Fibroblast of lung (primary cell): ENCODE measurements at regions not wholly inside any gene's neighbourhood (a gene's known extent, or its start where the extent isn't known, plus 50 kb on each side); places are given as distances from the start of the nearest gene placed in this dataset.

ENCODE experiments used
- DNase-seq, 2 donors: peaks; one replicate each; pipeline versions ENCODE4 v3.0.0 to v3.0.0-alpha.2; 2010; ENCODE audit warnings: low read depth in 2 of 2
- H2AFZ ChIP-seq: 2 replicates; pipeline ENCODE4 v1.5.1; 2012; ENCODE audit warnings: low read length, control low read depth, inconsistent platforms
- H3K27ac ChIP-seq: 2 replicates; pipeline ENCODE4 v1.5.1; 2011; ENCODE audit warnings: low read length, control low read depth; ENCODE audit not compliant: insufficient read depth
- H3K27me3 ChIP-seq: 2 replicates; pipeline ENCODE4 v1.5.1; 2011; ENCODE audit warnings: mild to moderate bottlenecking, low read length; ENCODE audit not compliant: control insufficient read depth, insufficient read depth
- H3K36me3 ChIP-seq: 2 replicates; pipeline ENCODE4 v1.5.1; 2011; ENCODE audit warnings: low read length; ENCODE audit not compliant: control insufficient read depth, insufficient read depth
- H3K4me1 ChIP-seq: 2 replicates; pipeline ENCODE4 v1.5.1; 2011; ENCODE audit warnings: low read length; ENCODE audit not compliant: control insufficient read depth, insufficient read depth; ENCODE audit errors: extremely low read depth
- H3K4me2 ChIP-seq: 2 replicates; pipeline ENCODE4 v1.5.1; 2011; ENCODE audit warnings: low read length, control low read depth; ENCODE audit not compliant: insufficient read depth; ENCODE audit errors: extremely low read depth
- H3K4me3 ChIP-seq, 4 experiments: fragments of 200-600 bp in 1 of 4; sonication (generic) in 1 of 4; replicated peaks in 1 of 4; 2 replicates each; pipeline ENCODE4 v1.5.1; 2011 to 2016; ENCODE audit warnings: low read length in 4 of 4, low read depth in 3 of 4, mild to moderate bottlenecking in 3 of 4, control low read depth in 2 of 4, inconsistent platforms in 1 of 4, mixed read lengths in 1 of 4; ENCODE audit not compliant: insufficient read depth in 1 of 4; ENCODE audit errors: control extremely low read depth in 1 of 4
- H3K79me2 ChIP-seq: 2 replicates; pipeline ENCODE4 v1.5.1; 2012; ENCODE audit warnings: mild to moderate bottlenecking, low read length, inconsistent platforms; ENCODE audit not compliant: control insufficient read depth, insufficient read depth
- H3K9ac ChIP-seq: 2 replicates; pipeline ENCODE4 v1.5.1; 2011; ENCODE audit warnings: mild to moderate bottlenecking, low read length, control low read depth; ENCODE audit not compliant: insufficient read depth
- H3K9me3 ChIP-seq: 2 replicates; pipeline ENCODE4 v1.5.1; 2012; ENCODE audit warnings: low read depth, low read length; ENCODE audit not compliant: control insufficient read depth, insufficient read depth
- H4K20me1 ChIP-seq: 2 replicates; pipeline ENCODE4 v1.5.1; 2011; ENCODE audit warnings: low read length; ENCODE audit not compliant: control insufficient read depth, insufficient read depth; ENCODE audit errors: extremely low read depth
- EZH2 ChIP-seq: IDR thresholded peaks from 2 replicates; pipeline ENCODE4 v1.5.1; 2012; ENCODE audit warnings: low read length, control low read depth, mild to moderate bottlenecking; ENCODE audit errors: missing control alignments
- TF ChIP-seq, protein P1 (sequence below), 2 donors: IDR thresholded peaks in 1 of 2; conservative IDR thresholded peaks in 1 of 2; 1 replicate in 1 of 2; 2 replicates in 1 of 2; pipeline ENCODE4 v1.5.1; 2011 to 2012; ENCODE audit warnings: low read length in 2 of 2, control low read depth in 1 of 2, inconsistent platforms in 1 of 2, low read depth in 1 of 2, mild to moderate bottlenecking in 1 of 2

DNA sequence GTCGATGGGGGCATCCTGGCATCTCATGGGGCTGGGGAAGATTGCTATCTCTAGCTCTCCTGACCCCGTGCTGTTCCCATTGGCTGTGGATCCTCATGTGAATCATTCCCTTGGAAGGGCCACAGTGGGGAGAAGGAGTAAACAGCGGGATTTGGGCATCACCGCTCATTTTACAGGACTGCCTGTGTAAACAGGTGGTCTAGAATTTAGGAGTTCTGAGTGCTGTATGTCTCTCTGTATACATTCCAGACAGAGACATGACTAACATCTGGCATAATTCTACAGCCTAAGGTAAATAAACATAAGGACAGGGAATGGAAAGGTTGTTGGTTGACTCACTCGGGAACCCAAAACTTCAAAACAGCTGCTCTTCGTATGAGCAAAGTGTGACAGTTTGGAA lies 92.7 kb downstream of the COPS8 start:
- H2AFZ ChIP-seq = no peak overlapping the region
- peak overlapping the region; percentile 75 for H3K27ac ChIP-seq
- DNase-seq = peak; percentile 95 to 96

DNA sequence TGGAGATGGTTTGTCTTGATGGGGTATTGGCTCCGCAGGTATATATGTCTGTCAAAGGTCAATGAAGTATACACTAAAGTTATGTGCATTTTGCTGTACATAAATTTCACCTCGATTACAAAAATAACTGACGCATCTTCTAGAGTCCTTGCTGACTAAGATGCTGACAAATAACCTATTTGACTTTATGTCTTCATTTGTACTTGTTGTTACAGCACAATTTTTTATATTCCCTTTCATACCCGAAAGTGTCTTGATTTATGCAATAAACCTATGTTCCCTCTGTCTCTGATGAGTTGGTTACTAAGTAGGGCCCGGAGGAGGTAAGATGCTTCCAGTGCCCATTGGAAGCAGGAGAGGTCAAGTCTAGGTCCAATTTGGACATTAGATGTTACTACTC lies 93.5 kb downstream of the COPS8 start:
- Histone ChIP-seq H3K79me2 (no peaks in the 10 kb centered on the region), H3K4me2 (no peak overlapping the region), H2AFZ (no peak overlapping the region), H3K27me3 (no peaks in the 10 kb centered on the region), H3K9ac (no peak overlapping the region), H4K20me1 (no peaks in the 10 kb centered on the region), H3K4me1 (peaks cover 31% of the 10 kb centered on the region), H3K4me3 (no peak overlapping the region), H3K36me3 (no peaks in the 10 kb centered on the region), H3K27ac (peak overlapping the region; percentile 75), H3K9me3 (no peaks in the 10 kb centered on the region)
- TF ChIP-seq, protein P1, sequence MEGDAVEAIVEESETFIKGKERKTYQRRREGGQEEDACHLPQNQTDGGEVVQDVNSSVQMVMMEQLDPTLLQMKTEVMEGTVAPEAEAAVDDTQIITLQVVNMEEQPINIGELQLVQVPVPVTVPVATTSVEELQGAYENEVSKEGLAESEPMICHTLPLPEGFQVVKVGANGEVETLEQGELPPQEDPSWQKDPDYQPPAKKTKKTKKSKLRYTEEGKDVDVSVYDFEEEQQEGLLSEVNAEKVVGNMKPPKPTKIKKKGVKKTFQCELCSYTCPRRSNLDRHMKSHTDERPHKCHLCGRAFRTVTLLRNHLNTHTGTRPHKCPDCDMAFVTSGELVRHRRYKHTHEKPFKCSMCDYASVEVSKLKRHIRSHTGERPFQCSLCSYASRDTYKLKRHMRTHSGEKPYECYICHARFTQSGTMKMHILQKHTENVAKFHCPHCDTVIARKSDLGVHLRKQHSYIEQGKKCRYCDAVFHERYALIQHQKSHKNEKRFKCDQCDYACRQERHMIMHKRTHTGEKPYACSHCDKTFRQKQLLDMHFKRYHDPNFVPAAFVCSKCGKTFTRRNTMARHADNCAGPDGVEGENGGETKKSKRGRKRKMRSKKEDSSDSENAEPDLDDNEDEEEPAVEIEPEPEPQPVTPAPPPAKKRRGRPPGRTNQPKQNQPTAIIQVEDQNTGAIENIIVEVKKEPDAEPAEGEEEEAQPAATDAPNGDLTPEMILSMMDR (conservative IDR thresholded peaks at IDR 0.05 in 1 of 2, IDR thresholded peaks at IDR 0.05 in 1 of 2; ENCODE audit: low read depth in 1 of 2, low read length in 2 of 2) = no peak
- no peak for TF ChIP-seq EZH2
- no peak for DNase-seq

More for the DNA sequence above, 92.7 kb downstream of the COPS8 start:
- no peak overlapping the region for H3K9ac ChIP-seq
- H3K4me1 ChIP-seq = peaks cover 30% of the 10 kb centered on the region
- no peak overlapping the region for H3K4me3 ChIP-seq
- H3K36me3 ChIP-seq = no peaks in the 10 kb centered on the region
- no peaks in the 10 kb centered on the region for H3K27me3 ChIP-seq
- H4K20me1 ChIP-seq = no peaks in the 10 kb centered on the region
- no peaks in the 10 kb centered on the region for H3K9me3 ChIP-seq
- H3K79me2 ChIP-seq = no peaks in the 10 kb centered on the region
- H3K4me2 ChIP-seq = no peak overlapping the region
- no peak for TF ChIP-seq EZH2
- TF ChIP-seq, protein P1 (conservative IDR thresholded peaks at IDR 0.05 in 1 of 2, IDR thresholded peaks at IDR 0.05 in 1 of 2; ENCODE audit: low read depth in 1 of 2, low read length in 2 of 2) = no peak

DNA sequence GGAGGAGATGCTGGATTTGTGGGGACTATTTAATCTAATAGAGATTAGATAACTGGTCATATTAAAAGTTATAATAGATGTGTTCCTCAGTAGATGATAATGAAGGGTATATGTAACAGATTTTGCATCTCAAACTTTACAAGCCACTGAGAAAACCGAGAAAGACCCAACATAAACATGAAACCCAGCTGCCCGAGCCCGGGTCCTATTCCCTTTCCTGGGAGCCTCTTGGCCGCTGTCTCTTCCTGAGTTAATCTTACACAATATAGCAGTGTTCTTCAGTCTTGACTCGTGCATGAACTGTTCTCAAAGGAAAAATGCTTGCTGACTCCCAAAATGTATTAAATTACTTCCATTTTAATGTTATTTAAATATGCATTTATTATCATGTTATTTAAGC lies 94.5 kb downstream of the COPS8 start:
- Histone ChIP-seq H3K9ac (no peak overlapping the region), H3K27ac (peak overlapping the region; percentile 3)

More for the DNA sequence above, 94.5 kb downstream of the COPS8 start:
- peak in 1 of 2 donors; percentile 77 for DNase-seq
- no peaks in the 10 kb centered on the region for H3K9me3 ChIP-seq
- no peaks in the 10 kb centered on the region for H3K27me3 ChIP-seq
- no peaks in the 10 kb centered on the region for H4K20me1 ChIP-seq
- no peak overlapping the region for H3K4me2 ChIP-seq
- H2AFZ ChIP-seq = no peak overlapping the region
- TF ChIP-seq EZH2 = no peak
- TF ChIP-seq, protein P1 (conservative IDR thresholded peaks at IDR 0.05 in 1 of 2, IDR thresholded peaks at IDR 0.05 in 1 of 2; ENCODE audit: low read depth in 1 of 2, low read length in 2 of 2) = no peak
- H3K36me3 ChIP-seq = no peaks in the 10 kb centered on the region
- H3K4me1 ChIP-seq = peaks cover 40% of the 10 kb centered on the region
- H3K4me3 ChIP-seq = no peak overlapping the region
- H3K79me2 ChIP-seq = no peaks in the 10 kb centered on the region
